Activated T-helper 17 cell treated with anti-CD3 and anti-CD28 coated beads, Interleukin-2, amount 50 U/mL, for 72 hours (primary cell): ENCODE measurements at regions not wholly inside any gene's neighbourhood (a gene's known extent, or its start where the extent isn't known, plus 50 kb on each side); places are given as distances from the start of the nearest gene placed in this dataset.

Experiments
- ATAC-seq: fragments of 150-1000 bp; cut with Tn5 transposase; replicated peaks from 2 replicates; pipeline ENCODE4 v1.10.0; 2021; ENCODE audit warnings: mild to moderate bottlenecking, moderate library complexity
- H3K27ac Mint-ChIP-seq: one replicate; pipeline ENCODE4 v1.8.0; 2022; ENCODE audit warnings: mixed read lengths
- H3K27me3 Mint-ChIP-seq: one replicate; pipeline ENCODE4 v1.8.0; 2022; ENCODE audit warnings: mixed read lengths
- H3K36me3 Mint-ChIP-seq: one replicate; pipeline ENCODE4 v1.8.0; 2022; ENCODE audit warnings: low read depth, mild to moderate bottlenecking, mixed read lengths
- H3K4me1 Mint-ChIP-seq: one replicate; pipeline ENCODE4 v1.8.0; 2022; ENCODE audit warnings: mixed read lengths
- H3K4me3 Mint-ChIP-seq: one replicate; pipeline ENCODE4 v1.8.0; 2022; ENCODE audit warnings: mild to moderate bottlenecking, mixed read lengths
- H3K9me3 Mint-ChIP-seq: one replicate; pipeline ENCODE4 v1.8.0; 2022; ENCODE audit warnings: mixed read lengths

GRCh38 chr2:226198956-226199355 is 600.7 kb downstream of the IRS1 start:
- Mint-ChIP-seq H3K4me3 (no peak overlapping the region), H3K36me3 (no peaks in the 10 kb centered on the region), H3K4me1 (no peaks in the 10 kb centered on the region), H3K9me3 (no peaks in the 10 kb centered on the region), H3K27ac (no peak overlapping the region), H3K27me3 (peaks cover 3% of the 10 kb centered on the region)
- ATAC-seq, result no peak

DNA sequence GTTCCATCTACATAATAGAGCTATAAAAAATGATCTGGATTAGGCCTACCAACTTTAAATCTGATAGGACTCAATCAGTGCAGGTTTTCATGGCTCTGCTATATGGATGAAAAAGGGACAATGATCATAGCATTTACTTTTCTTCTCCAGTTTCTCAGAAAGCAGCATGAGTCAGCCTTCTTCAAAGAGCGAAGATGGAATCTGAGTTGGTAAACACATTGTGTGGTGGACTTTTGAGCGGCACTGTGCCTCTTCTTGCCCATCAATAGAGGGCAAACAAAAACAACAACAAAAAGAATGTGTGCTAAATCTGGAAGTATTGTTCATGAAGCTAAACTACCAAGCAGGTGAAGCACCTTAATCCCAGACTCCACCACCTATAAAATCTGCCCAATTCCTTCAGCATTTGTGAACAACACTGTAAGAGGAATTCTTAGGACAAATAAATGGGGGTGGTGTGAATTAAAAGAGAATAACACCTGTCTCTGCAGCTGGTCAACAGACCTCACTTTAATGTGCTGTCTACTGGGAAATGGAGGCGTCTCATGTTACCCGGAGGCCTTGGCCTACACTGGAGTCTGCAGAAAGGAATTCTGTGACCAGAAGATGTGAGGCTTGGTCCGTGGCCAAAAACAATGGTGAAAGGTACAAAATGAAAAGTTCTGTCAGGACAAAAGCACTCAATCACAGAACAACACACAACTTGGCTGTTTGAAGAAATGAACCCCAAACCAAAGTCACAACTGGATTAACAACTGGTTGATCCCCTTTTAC is 609.0 kb downstream of the IRS1 start:
- H3K4me1 Mint-ChIP-seq, result no peaks in the 10 kb centered on the region

GRCh38 chr2:226189061-226189460 is 610.6 kb downstream of the IRS1 start:
- peaks cover 6% of the 10 kb centered on the region for H3K27me3 Mint-ChIP-seq
- H3K27ac Mint-ChIP-seq, result no peak overlapping the region
- H3K4me3 Mint-ChIP-seq, result no peak overlapping the region
- no peak for ATAC-seq
- no peaks in the 10 kb centered on the region for H3K36me3 Mint-ChIP-seq
- H3K9me3 Mint-ChIP-seq, result no peaks in the 10 kb centered on the region
- no peaks in the 10 kb centered on the region for H3K4me1 Mint-ChIP-seq

More for the DNA sequence above, 609.0 kb downstream of the IRS1 start:
- ATAC-seq, result no peak
- no peaks in the 10 kb centered on the region for H3K36me3 Mint-ChIP-seq
- H3K27ac Mint-ChIP-seq, result no peak overlapping the region
- no peaks in the 10 kb centered on the region for H3K9me3 Mint-ChIP-seq
- H3K27me3 Mint-ChIP-seq, result peaks cover 3% of the 10 kb centered on the region
- H3K4me3 Mint-ChIP-seq, result no peak overlapping the region

DNA sequence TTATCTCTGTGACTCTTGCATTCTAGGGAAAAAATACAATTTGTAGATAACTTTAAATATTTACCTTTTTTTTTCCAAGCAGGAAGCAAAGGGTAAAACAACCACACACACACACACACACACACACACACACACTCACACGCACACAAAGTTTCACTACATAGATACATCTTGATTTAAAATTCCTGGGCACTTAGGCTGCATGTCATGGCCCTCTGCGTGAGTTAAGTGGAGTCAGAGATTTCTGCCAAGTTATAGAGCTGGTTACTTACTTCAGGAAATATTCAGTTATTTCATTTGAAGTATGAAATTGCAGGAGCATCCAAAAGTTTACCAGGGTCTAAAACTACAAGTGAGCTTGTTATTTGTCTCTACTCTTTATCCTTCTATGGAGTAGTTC is 612.0 kb downstream of the IRS1 start:
- Mint-ChIP-seq H3K36me3 (no peaks in the 10 kb centered on the region), H3K27me3 (peaks cover 12% of the 10 kb centered on the region), H3K4me3 (no peak overlapping the region), H3K4me1 (no peaks in the 10 kb centered on the region), H3K27ac (no peak overlapping the region), H3K9me3 (no peaks in the 10 kb centered on the region)
- ATAC-seq, result no peak

- ATAC-seq, result no peak
- H3K36me3 Mint-ChIP-seq, result no peaks in the 10 kb centered on the region
These were observed 612.5 kb downstream of the IRS1 start for GRCh38 chr2:226187156-226187555.

GRCh38 chr2:226185616-226186211 is 613.9 kb downstream of the IRS1 start:
- H3K27ac Mint-ChIP-seq, result no peak overlapping the region
- no peak for ATAC-seq

More at GRCh38 chr2:226187156-226187555, 612.5 kb downstream of the IRS1 start:
- no peak overlapping the region for H3K27ac Mint-ChIP-seq
- no peak overlapping the region for H3K4me3 Mint-ChIP-seq
- no peaks in the 10 kb centered on the region for H3K4me1 Mint-ChIP-seq
- peaks cover 14% of the 10 kb centered on the region for H3K27me3 Mint-ChIP-seq
- no peaks in the 10 kb centered on the region for H3K9me3 Mint-ChIP-seq

GRCh38 chr2:226184940-226185615 is 614.5 kb downstream of the IRS1 start:
- Mint-ChIP-seq H3K4me3 (no peak overlapping the region), H3K27me3 (peaks cover 20% of the 10 kb centered on the region), H3K36me3 (no peaks in the 10 kb centered on the region), H3K27ac (no peak overlapping the region), H3K4me1 (no peaks in the 10 kb centered on the region), H3K9me3 (no peaks in the 10 kb centered on the region)
- no peak for ATAC-seq

More at GRCh38 chr2:226185616-226186211, 613.9 kb downstream of the IRS1 start:
- Mint-ChIP-seq H3K36me3 (no peaks in the 10 kb centered on the region), H3K4me3 (no peak overlapping the region), H3K27me3 (peaks cover 20% of the 10 kb centered on the region), H3K4me1 (no peaks in the 10 kb centered on the region), H3K9me3 (no peaks in the 10 kb centered on the region)

GRCh38 chr2:226184540-226184939 is 615.1 kb downstream of the IRS1 start:
- no peak for ATAC-seq
- Mint-ChIP-seq H3K27me3 (peaks cover 20% of the 10 kb centered on the region), H3K4me3 (no peak overlapping the region), H3K4me1 (no peaks in the 10 kb centered on the region), H3K27ac (no peak overlapping the region), H3K36me3 (no peaks in the 10 kb centered on the region), H3K9me3 (no peaks in the 10 kb centered on the region)

DNA sequence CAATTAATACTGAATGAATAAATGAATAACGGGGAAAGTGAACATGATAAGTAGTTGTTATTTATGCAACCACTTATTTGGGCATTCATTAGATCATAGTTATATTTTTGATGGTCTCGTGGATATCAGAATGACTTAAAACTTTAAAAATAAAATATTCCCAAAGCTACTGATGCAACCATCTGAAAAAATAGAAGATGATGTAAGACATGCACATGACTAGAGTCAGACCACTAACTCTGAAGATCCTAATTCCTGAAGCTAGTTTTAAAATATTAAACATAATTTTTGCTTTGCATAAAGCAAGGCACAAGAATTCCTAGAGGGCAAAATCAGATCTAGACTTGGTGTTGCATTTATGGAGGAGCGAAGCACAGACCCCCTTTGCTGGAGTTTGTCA is 616.1 kb downstream of the IRS1 start:
- Mint-ChIP-seq H3K4me3 (no peak overlapping the region), H3K4me1 (no peaks in the 10 kb centered on the region), H3K36me3 (no peaks in the 10 kb centered on the region), H3K27ac (no peak overlapping the region), H3K9me3 (peaks cover under 1% of the 10 kb centered on the region), H3K27me3 (peaks cover 20% of the 10 kb centered on the region)
- ATAC-seq, result no peak

DNA sequence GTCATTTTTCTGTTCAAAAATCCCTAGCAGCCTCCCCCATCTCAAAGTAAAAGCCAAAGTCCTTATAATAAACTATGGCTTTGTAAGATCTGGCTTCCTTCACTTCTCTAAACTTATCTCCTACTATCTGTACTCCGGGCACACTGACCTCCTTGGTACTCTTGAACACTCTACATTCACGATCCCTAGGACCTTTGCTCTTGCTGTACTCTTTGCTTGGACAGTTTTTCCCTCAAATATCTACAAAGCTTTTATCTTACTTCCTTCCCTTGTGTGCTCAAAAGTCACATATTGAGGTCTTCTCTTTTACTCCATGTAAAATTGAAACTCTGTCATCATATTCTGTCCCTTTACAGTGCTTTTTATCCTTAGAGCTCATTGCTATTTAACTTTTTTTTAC is 616.6 kb downstream of the IRS1 start:
- ATAC-seq, result no peak
- Mint-ChIP-seq H3K4me3 (no peak overlapping the region), H3K4me1 (no peaks in the 10 kb centered on the region), H3K27me3 (peaks cover 20% of the 10 kb centered on the region), H3K27ac (no peak overlapping the region), H3K36me3 (no peaks in the 10 kb centered on the region), H3K9me3 (peaks cover 4% of the 10 kb centered on the region)

- H3K27me3 Mint-ChIP-seq, result peaks cover 20% of the 10 kb centered on the region
- no peaks in the 10 kb centered on the region for H3K4me1 Mint-ChIP-seq
- H3K9me3 Mint-ChIP-seq, result peaks cover 4% of the 10 kb centered on the region
- H3K36me3 Mint-ChIP-seq, result no peaks in the 10 kb centered on the region
- no peak for ATAC-seq
- H3K27ac Mint-ChIP-seq, result no peak overlapping the region
- no peak overlapping the region for H3K4me3 Mint-ChIP-seq
These were observed 617.7 kb downstream of the IRS1 start for GRCh38 chr2:226181909-226182308.

DNA sequence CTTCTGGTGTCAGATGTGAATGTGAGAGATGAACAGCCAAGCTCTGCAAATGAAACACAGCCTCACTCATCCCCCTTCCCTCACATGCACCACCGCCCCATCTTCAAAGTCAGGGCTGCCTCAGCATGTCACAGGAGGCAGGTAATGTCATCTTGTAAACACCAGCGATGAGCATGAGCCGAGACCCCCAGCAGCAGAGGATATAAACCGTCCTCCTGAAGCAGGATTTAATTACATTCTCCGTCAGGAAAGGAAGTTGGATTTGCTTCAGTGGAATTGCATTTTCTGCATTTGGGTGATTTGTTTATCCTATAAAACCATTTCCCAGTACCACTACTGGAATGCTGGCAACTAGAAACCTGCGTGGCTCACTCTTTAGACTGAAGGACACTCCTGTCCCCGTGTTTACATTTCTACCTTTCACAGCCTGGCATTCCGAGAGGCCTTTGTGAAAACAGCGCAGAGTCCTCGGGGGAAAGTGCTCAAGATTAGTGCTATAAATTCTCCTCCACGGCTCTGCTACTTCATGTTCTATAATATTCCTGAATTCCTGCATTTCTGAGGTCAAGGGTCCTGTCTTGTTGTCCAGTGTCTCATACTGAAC is 619.2 kb downstream of the IRS1 start:
- Mint-ChIP-seq H3K4me1 (no peaks in the 10 kb centered on the region), H3K4me3 (no peak overlapping the region), H3K27ac (no peak overlapping the region), H3K36me3 (no peaks in the 10 kb centered on the region), H3K9me3 (peaks cover 11% of the 10 kb centered on the region), H3K27me3 (peaks cover 27% of the 10 kb centered on the region)
- ATAC-seq, result no peak

DNA sequence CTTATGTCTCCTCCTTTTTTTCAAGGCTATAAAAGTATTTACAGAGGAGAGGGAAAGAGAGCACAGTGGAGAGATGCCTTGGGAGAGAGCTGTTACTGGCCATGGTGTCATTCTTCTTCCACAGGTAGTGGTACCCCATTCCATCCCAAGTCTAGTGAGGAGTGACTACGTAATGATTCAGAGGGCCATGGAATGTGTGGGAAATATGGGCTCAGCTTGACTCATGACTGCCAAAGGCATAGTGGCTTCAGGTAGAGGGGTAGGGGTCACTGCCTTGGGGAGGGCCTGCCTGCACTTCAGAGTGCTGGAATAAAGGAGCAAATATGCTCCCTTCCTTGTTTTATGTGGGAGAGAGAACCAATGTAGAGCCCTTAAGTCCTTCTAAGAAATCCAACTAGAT is 620.6 kb downstream of the IRS1 start:
- H3K4me3 Mint-ChIP-seq, result no peak overlapping the region

GRCh38 chr2:226176283-226176984 is 623.2 kb downstream of the IRS1 start:
- Mint-ChIP-seq H3K36me3 (no peaks in the 10 kb centered on the region), H3K27me3 (peaks cover 7% of the 10 kb centered on the region), H3K4me1 (no peaks in the 10 kb centered on the region), H3K4me3 (no peak overlapping the region), H3K9me3 (peaks cover 11% of the 10 kb centered on the region), H3K27ac (no peak overlapping the region)
- no peak for ATAC-seq

More for the DNA sequence above, 620.6 kb downstream of the IRS1 start:
- H3K27ac Mint-ChIP-seq, result no peak overlapping the region
- peaks cover 21% of the 10 kb centered on the region for H3K27me3 Mint-ChIP-seq
- H3K4me1 Mint-ChIP-seq, result no peaks in the 10 kb centered on the region
- H3K36me3 Mint-ChIP-seq, result no peaks in the 10 kb centered on the region
- H3K9me3 Mint-ChIP-seq, result peaks cover 11% of the 10 kb centered on the region
- ATAC-seq, result no peak
